ENCODE measurements at regions not wholly inside any gene's neighbourhood (a gene's known extent, or its start where the extent isn't known, plus 50 kb on each side); places are given as distances from the start of the nearest gene placed in this dataset.
"Not testable (repeated sequence)": the region's sequence is repeated elsewhere in the genome, so short reads cannot be mapped to it uniquely, and the experiment has no call there.

GRCh38 chr12:8285681-8286080 is 58.3 kb upstream of the FAM90A1 start:
- TF ChIP-seq CTCF, EP300, POLR2AphosphoS5, POLR2A (IDR thresholded peaks at IDR 0.05): not testable (repeated sequence)
